G401.6 (cell line): ENCODE measurements at regions not wholly inside any gene's neighbourhood (a gene's known extent, or its start where the extent isn't known, plus 50 kb on each side); places are given as distances from the start of the nearest gene placed in this dataset.
"Not testable (repeated sequence)": the region's sequence is repeated elsewhere in the genome, so short reads cannot be mapped to it uniquely, and the experiment has no call there.

ENCODE experiments used
- FAIRE-seq: peaks from 2 replicates; lab custom pipeline; 2012; peaks lifted over from hg19 to GRCh38; lab: Jason Lieb, UNC

DNA sequence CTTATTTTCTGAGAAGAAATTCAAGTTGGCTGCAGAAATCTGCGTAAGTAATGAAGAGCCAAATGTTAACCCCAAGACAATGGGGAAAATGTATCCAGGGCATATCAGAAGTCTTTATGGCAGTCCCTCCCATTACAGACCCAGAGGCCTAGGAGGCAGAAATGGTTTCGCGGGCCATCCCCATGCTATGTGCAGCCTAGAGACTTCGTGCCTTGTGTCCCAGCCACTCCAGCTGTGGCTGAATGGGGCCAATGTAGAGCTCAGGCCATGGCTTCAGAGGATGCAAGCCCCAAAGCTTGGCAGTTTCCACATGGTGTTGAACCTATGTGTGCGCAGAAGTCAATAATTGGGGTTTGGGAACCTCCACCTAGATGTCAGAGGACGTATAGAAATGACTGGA lies 131.9 kb downstream of the GPR37 start:
- FAIRE-seq, result no peak

DNA sequence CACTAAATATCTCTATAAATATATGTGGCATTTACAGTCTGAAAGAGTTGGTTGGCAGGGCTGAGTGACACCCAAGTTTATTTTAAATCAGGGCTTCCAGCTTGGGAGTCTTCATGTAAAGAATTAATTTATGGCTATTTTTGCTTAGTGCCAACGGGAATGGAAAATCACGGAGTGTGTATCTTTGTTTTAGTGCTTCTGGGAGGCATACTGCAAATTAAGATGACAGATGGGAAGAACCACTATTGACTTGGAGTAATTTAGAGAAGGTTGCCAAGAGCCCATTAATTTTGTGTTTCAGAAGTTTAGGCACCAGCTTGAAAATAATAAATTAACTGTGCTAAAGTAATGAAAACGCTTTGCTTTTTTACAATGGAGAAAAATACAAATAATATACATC lies 135.2 kb downstream of the GPR37 start:
- FAIRE-seq, result no peak

GRCh38 chr7:124618871-124619270 lies 146.7 kb downstream of the GPR37 start:
- FAIRE-seq, result no peak

- not testable (repeated sequence) for FAIRE-seq
Observed at GRCh38 chr7:124618051-124618450, 147.5 kb downstream of the GPR37 start.

- no peak for FAIRE-seq
Observed at GRCh38 chr7:124603066-124603465, 162.5 kb downstream of the GPR37 start.

DNA sequence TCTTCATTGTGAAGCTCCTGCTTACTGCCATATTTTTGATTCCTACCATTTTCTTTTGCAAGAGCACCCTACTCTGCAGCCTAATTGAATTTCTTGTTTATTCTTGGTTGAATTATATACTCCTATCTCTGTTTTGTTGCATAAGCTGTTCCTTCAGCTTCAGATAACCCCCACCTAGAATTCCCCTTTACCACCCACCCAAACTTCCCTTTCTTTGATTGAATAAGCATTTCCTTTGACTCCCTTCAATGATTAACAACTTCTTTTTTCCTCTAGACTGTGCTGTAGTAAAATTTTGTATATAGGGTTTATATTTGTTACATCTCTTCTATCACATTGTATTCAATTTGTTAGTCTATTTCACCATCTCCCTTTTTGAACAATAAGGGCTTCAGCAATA lies 168.1 kb downstream of the GPR37 start:
- no peak for FAIRE-seq

- FAIRE-seq, result no peak
Observed at GRCh38 chr7:124596881-124597280, 168.7 kb downstream of the GPR37 start.

DNA sequence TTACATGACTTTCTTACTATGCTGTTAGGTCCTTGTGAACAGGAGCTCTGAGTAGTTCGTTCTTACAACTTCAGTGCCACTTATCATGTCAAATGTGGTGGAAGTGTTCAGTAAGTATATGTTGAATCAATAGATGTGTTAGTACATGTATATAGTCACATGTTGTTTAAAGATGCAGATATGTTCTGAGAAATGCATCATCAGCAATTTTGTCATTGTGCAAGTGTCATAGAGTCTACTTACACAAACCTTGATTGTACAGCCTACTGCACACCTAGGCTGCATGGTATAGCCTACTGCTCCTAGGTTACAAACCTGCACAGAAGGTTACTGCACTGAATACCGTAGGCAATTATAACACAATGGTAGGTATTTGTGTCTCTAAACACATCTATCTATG lies 174.8 kb downstream of the GPR37 start:
- no peak for FAIRE-seq

DNA sequence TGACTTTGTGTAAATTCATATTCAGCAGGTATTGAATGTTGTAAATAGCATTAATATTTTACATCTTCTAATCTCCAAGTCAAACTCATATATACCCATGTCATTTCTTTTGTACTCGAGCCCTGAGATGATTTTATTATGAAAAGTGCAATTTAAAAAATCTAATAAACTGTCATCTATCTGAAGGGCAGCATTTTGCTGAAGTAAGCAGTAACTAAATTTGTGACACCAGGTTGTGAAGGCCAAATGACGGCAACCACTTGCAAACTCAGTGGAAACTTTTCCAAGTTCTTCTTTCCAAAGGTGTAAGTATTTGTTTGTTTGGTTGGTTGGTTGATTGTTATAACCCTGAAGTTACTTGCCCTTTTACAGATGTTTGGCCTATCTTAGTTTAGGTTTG lies 188.3 kb downstream of the GPR37 start:
- FAIRE-seq, result no peak

GRCh38 chr7:124575176-124575575 lies 190.4 kb downstream of the GPR37 start:
- FAIRE-seq, result no peak

DNA sequence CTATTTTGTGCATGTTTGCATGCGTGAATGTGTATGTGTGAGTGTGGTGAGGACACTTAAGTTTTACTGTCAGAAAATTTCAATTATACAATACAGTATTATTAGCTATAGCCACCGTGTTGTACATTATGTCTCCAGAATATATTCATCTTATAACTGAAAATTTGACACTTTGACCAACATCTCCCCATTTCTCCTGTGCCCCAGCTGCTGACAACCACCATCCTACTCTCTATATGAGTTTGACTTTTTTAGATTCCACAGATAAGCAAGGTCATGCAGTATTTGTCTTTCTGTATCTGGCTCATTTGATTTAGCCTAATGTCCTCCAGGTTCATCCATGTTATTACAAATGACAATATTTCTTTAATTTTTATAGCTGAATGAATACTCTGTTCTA lies 195.0 kb downstream of the GPR37 start:
- FAIRE-seq, result no peak

GRCh38 chr7:124566583-124566982 lies 199.0 kb downstream of the GPR37 start:
- FAIRE-seq, result no peak

DNA sequence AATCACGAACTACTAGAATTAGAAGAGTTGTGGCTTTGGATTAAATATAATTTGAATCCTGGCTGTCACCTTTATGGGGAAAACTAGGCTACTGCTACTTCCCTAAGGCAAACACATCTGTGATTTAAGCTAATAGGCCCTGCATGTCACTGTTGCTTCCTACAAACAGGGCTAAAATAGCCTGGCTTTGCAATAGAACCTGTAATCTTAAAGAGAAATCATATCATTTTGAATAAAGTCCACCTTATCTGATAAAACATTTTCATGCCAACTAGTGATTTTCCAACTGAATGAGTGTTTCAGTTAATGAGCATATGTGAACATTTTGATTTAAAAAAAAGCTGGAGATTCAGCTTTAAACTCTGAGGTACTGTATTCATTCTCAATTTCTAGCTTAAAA lies 208.0 kb downstream of the GPR37 start:
- FAIRE-seq, result no peak

GRCh38 chr7:124557101-124557500 lies 208.5 kb downstream of the GPR37 start:
- no peak for FAIRE-seq

DNA sequence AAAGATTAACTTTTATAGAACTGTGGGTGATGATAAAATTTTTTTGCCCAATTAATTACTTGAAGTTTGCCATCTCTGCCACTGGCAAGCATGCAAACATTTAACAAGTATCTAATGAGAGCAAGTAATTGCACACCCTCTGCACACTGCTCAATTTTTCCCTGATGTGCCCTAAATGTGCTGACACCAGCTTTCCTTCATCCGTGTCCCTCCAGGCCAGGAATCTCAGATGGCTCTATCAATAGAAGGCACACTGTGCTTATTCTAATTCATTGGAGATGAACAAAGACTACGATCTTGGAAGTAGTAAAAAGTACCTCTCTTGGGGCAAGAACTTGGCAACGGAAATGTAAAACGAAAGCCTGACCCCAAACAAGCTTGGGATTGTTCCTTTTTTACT lies 212.1 kb downstream of the GPR37 start:
- no peak for FAIRE-seq

GRCh38 chr7:124552217-124552616 lies 213.4 kb downstream of the GPR37 start:
- FAIRE-seq, result no peak

GRCh38 chr7:124550036-124550435 lies 215.6 kb downstream of the GPR37 start:
- no peak for FAIRE-seq

DNA sequence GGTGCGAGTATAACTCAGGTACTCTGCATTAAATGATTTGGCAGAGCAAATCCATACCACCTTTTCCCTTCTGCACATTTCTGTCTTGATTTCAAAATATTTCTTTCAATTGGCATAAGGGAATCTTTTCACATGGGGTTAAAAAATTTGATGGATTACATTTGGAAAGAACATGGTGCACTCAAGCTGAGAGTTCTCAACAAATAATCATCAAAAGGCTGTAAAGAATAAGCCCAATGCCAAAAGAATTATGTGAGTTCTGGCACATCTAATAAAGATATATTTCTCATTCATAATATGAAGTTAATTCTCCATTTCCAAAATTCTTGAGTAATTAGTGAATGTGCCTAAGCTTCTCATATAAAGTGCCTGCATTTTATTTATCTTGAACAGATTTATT lies 223.1 kb downstream of the GPR37 start:
- no peak for FAIRE-seq

- no peak for FAIRE-seq
Observed at GRCh38 chr7:124536156-124536762, 229.3 kb downstream of the GPR37 start.

GRCh38 chr7:124532166-124532565 lies 233.4 kb downstream of the GPR37 start:
- no peak for FAIRE-seq

GRCh38 chr7:124516911-124517310 lies 248.7 kb downstream of the GPR37 start:
- FAIRE-seq, result no peak

GRCh38 chr7:124515106-124515830 lies 250.3 kb downstream of the GPR37 start:
- no peak for FAIRE-seq

DNA sequence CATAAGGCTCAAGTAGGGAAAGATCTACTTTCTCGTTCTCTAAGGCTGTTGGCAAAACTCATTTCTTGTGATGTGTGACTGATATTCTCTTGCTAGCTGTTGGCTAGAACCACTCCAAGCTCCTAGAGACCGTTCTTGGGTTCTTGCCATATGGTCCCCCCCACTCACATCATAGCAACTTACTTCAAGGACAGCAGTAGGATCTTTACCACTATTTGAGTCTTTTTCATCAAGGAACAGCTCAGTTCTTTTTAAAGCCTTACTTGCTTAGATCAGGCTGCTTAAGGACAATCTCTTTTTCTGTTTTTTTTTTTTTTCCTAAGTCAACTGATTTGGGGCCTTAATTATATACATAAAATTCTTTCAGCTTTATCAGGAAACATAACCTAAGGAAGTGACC lies 251.1 kb downstream of the GPR37 start:
- FAIRE-seq, result no peak

DNA sequence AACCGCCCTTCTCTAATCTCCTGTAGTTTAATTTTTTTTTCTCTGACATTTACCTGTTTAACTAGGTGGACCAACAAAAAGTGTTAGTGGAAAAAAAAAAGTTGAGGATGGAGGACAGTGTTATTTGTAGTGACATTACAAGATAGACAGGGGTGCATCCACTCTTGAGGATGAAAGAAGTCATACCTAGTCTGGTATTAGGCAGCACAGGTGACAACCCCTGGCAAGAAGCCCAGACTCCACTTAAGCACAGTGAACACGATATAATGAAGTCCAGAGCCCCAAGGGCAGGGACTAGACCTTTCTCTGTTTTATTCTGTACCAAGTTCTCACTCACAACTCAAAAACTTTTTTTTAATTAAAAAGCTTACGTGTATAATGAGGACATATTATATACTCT lies 268.4 kb downstream of the GPR37 start:
- no peak for FAIRE-seq
